ENCODE measurements at regions not wholly inside any gene's neighbourhood (a gene's known extent, or its start where the extent isn't known, plus 50 kb on each side); places are given as distances from the start of the nearest gene placed in this dataset.

DNA sequence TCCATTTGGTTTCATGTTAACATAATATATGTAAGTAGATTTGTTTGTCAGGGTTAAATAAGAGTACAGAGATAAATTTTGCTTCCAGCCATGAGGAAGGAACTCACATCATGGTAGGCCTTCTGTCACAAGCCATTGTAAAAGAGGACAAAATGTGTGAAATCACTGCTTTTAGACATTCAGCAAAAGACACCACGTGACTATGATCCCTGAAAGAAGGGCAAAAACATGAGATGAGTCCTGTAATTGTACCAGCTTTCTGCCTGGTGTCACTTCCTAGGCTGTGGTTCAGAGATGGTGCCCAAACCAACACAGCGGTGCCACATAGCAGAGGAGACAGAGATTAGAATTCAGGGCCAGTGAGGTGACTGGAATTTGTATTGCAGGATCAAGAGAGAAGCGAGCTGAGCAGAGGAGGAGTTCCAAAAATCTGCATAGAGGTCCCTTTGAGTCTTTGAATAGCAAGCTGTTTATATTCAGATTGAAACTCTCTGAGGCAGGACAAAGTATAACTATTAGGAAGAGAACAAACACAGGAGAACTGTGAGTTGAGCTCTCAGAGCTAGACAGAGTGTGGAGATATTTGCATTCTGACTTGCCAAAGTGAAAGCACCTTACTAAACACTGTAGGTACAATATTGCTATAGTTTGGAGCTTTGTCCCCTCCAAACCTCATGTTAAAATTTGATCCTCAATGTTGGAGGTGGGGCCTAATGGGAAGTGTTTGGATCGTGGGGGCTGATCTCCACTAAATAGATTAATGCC is 52.6 kb upstream of the PDE7B start:
- no peak for DNase-seq (ENCODE audit: low spot score)

All from ureter (tissue), 1 donor.